ENCODE measurements at regions not wholly inside any gene's neighbourhood (a gene's known extent, or its start where the extent isn't known, plus 50 kb on each side); places are given as distances from the start of the nearest gene placed in this dataset.

DNA sequence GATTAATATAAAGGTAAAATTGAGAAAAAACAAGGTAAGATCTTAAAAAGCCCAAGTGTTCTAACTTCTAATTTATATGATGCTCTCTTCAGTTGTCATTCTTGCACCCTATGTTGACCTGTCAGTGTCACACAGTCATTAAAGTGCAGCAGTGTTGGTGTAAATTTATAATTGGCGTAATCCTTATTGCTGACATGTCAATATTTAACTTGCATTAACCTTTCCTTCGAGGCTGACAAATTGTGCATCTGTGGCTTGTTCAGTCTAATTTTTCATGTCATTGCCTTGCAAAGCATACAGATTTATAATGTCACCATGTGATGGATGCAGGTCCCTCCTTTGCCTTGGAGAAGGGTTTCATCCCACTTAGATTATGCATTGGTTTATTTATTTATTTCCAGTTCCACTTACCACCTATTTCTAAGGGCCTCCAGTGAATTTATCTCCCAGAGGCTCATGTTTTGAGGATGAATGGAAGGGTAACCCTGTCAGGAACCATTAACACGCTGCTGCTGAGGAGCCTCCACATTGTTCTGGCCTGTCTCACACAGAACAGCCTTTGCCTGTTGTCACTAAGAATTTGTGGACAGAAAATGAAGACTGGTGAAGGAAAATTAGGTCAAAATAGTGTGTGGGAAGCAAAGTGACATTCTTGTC is 1098.5 kb upstream of the LCORL start:
- TF ChIP-seq, protein P1, sequence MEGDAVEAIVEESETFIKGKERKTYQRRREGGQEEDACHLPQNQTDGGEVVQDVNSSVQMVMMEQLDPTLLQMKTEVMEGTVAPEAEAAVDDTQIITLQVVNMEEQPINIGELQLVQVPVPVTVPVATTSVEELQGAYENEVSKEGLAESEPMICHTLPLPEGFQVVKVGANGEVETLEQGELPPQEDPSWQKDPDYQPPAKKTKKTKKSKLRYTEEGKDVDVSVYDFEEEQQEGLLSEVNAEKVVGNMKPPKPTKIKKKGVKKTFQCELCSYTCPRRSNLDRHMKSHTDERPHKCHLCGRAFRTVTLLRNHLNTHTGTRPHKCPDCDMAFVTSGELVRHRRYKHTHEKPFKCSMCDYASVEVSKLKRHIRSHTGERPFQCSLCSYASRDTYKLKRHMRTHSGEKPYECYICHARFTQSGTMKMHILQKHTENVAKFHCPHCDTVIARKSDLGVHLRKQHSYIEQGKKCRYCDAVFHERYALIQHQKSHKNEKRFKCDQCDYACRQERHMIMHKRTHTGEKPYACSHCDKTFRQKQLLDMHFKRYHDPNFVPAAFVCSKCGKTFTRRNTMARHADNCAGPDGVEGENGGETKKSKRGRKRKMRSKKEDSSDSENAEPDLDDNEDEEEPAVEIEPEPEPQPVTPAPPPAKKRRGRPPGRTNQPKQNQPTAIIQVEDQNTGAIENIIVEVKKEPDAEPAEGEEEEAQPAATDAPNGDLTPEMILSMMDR (IDR thresholded peaks at IDR 0.05) = no peak
- no peak for TF ChIP-seq POLR2A (IDR thresholded peaks at IDR 0.05)

All from testis (tissue), 2 donors.